MG63 (cell line): ENCODE measurements at regions not wholly inside any gene's neighbourhood (a gene's known extent, or its start where the extent isn't known, plus 50 kb on each side); places are given as distances from the start of the nearest gene placed in this dataset.
A peak's percentile ranks its signal among the peaks of the same experiment; 100 is the strongest.

ENCODE experiments used
- DNase-seq: peaks from one replicate; pipeline ENCODE4 v3.0.0-alpha.2; 2020
- H3K27me3 ChIP-seq: fragments of 250-450 bp; sonication (Bioruptor Pico); 2 replicates; pipeline ENCODE4 v1.5.1; 2020; ENCODE audit warnings: mild to moderate bottlenecking, moderate library complexity
- H3K36me3 ChIP-seq: fragments of 250-450 bp; sonication (Bioruptor Pico); 2 replicates; pipeline ENCODE4 v1.5.1; 2020; ENCODE audit warnings: mild to moderate bottlenecking, moderate library complexity
- H3K4me3 ChIP-seq: fragments of 250-450 bp; sonication (Bioruptor Pico); 2 replicates; pipeline ENCODE4 v1.5.1; 2020; ENCODE audit warnings: mild to moderate bottlenecking, moderate library complexity
- H3K9me3 ChIP-seq: fragments of 250-450 bp; sonication (Bioruptor Pico); 2 replicates; pipeline ENCODE4 v1.5.1; 2020; ENCODE audit warnings: mild to moderate bottlenecking, moderate library complexity

DNA sequence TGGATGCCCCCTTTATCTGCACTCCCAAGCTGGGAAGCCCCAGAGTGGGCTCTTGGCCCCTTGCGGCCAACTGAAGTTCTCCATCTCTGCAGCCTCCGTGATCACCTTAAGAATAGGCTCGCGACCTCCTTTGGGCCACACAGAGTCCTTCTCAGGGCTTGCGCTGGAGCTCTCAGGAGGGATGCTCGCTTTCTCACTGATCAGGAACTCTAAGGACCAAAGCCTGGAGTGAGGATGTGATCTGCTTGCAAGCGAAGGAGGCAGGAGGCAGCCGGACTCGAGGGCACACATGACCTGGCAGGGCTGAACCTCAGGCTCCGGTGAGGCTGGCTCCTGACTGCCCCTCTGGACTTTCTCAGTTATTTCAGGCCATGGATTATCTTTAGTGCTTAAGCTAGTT, 192.1 kb upstream of the MKI67 start:
- Histone ChIP-seq H3K9me3 (no peaks in the 10 kb centered on the region), H3K4me3 (no peak overlapping the region), H3K36me3 (no peaks in the 10 kb centered on the region), H3K27me3 (no peaks in the 10 kb centered on the region)
- DNase-seq, result no peak

DNA sequence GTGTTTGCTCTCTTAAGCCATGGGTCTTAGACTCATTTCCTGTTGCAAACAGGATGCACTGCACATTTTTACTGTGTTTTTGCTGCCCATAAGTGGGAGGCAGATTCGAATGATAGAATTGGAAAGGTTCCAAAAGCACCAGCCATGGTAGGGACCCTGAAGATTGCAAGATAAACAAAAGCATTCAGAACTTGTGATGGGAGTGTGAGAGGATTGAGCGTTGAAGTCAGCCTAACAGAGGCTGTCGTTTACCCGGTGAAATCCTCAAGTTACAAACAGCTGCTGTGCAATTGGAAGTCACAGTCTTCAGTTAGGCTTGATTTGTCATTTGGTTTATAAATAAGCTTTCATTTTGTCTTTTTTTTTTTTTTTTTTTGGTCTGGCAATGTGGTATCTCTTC, 192.7 kb upstream of the MKI67 start:
- DNase-seq, result no peak
- Histone ChIP-seq H3K9me3 (no peaks in the 10 kb centered on the region), H3K4me3 (no peak overlapping the region), H3K36me3 (no peaks in the 10 kb centered on the region), H3K27me3 (no peaks in the 10 kb centered on the region)

- H3K4me3 ChIP-seq, result no peak overlapping the region
- DNase-seq, result no peak
- H3K36me3 ChIP-seq, result no peaks in the 10 kb centered on the region
- H3K9me3 ChIP-seq, result no peaks in the 10 kb centered on the region
- H3K27me3 ChIP-seq, result no peaks in the 10 kb centered on the region
Observed at GRCh38 chr10:128322106-128322505, 195.9 kb upstream of the MKI67 start.

GRCh38 chr10:128322950-128323349, 196.7 kb upstream of the MKI67 start:
- no peak for DNase-seq
- Histone ChIP-seq H3K4me3 (no peak overlapping the region), H3K27me3 (no peaks in the 10 kb centered on the region), H3K36me3 (no peaks in the 10 kb centered on the region), H3K9me3 (no peaks in the 10 kb centered on the region)

DNA sequence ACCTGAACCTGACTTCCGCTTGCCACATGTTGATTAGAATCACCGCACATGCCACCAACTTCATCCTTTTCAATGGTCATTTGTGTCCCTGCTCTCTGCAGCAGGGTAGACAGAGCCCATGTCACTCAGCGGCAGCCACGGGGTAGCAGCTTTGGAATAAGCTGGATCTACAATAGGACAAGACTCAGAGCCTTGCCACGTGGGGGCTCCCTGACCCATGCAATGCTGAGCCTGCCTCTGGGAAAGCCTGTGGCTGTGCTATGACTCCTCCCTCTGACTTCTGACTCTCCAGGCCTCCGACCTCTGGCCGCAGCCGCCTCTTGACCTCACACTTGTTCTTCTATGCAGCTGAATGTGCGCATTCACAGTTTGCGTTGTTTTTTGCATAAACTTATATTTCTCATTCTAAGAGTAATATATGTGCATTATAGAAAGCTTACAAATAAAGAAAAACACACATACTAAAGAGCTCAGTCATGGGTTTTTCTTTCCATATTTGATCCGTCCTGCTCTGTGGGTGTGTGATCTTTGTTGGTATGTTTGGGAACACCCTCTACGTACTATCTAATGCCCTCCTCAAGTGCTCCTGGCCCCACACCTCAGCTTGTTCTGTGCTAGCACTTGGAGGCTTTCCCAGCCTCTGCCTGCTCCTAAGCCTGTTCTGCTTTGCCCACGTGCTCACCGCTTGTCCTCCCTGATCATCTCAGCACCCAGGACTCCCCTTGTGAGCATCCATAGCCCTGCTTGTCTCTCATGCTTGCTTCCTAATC, 198.0 kb upstream of the MKI67 start:
- no peaks in the 10 kb centered on the region for H3K27me3 ChIP-seq
- H3K9me3 ChIP-seq, result no peaks in the 10 kb centered on the region
- no peak overlapping the region for H3K4me3 ChIP-seq
- no peaks in the 10 kb centered on the region for H3K36me3 ChIP-seq
- DNase-seq, result peak; percentile 33

DNA sequence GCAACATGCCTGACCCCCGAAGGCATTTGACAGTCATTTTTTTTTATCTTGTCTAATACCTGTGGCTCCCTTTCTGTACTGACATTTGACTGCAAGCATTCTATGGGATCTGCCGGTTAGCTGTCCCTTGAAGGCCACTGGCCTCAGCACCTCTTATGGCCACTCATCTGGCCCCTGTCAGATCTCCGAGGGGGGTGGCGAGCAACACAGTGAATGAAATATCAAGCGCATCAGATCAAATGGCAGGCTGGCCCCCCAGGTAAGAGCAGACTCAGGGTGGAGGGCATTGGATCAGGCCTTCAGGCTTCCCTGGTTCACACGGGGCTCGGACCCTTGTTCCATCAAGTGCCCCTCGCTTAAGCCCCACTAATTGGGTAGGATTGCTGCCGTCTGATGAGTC, 199.6 kb upstream of the MKI67 start:
- DNase-seq, result no peak
- Histone ChIP-seq H3K36me3 (no peaks in the 10 kb centered on the region), H3K9me3 (no peaks in the 10 kb centered on the region), H3K4me3 (no peak overlapping the region), H3K27me3 (no peaks in the 10 kb centered on the region)

DNA sequence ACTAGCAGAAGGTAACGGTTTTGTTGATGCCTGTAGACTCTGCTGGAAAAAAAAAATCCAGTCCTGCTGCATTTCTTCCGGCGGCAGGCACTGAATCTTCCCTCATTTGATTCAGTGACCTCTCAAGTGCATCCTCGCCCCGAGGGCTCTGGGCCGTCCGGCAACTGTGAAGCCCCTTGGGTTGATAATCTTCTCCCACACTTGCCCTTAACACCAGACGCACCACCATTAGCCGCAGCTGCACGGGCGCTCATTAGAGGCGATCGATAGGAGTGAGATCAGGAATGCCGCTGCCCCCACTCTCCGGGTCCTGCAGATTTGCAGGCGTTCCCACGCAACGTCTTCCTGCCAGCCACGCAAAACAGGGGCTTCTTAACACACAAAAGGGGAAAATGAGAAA, 200.0 kb upstream of the MKI67 start:
- H3K4me3 ChIP-seq, result no peak overlapping the region
- H3K27me3 ChIP-seq, result no peaks in the 10 kb centered on the region
- no peaks in the 10 kb centered on the region for H3K36me3 ChIP-seq
- H3K9me3 ChIP-seq, result no peaks in the 10 kb centered on the region
- no peak for DNase-seq

- H3K36me3 ChIP-seq, result no peaks in the 10 kb centered on the region
- H3K27me3 ChIP-seq, result no peaks in the 10 kb centered on the region
- no peak for DNase-seq
- H3K4me3 ChIP-seq, result no peak overlapping the region
- H3K9me3 ChIP-seq, result no peaks in the 10 kb centered on the region
Observed at GRCh38 chr10:128326851-128327250, 200.6 kb upstream of the MKI67 start.

GRCh38 chr10:128336401-128336800, 210.2 kb upstream of the MKI67 start:
- no peaks in the 10 kb centered on the region for H3K36me3 ChIP-seq
- no peaks in the 10 kb centered on the region for H3K9me3 ChIP-seq
- H3K4me3 ChIP-seq, result no peak overlapping the region
- H3K27me3 ChIP-seq, result no peaks in the 10 kb centered on the region
- peak; percentile 31 for DNase-seq

DNA sequence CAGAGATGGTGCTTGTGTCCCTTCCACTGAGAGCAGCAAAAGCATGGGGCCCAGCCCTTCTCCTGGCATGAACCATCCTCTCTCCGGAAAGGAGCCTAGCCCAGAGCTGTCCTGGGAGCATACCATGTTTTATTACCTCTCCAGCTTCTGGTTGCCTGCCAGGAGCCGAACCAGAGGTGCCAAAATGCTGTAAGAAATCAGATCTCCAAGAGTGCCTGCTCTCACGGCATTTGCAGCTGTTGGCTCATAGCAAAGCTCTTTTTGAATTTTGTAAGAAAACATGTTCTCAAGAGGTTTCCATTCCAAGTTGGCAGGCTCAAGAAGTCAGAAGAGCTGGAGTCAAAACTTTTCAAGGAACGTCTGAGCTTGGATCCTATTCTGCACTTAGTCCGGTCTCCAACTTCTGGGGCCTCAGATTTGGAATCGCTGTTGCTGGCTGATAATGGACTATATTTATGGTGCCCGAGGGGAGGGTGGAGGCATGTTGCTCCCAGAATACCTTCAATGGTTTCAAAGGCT, 211.7 kb upstream of the MKI67 start:
- no peak overlapping the region for H3K4me3 ChIP-seq
- no peaks in the 10 kb centered on the region for H3K36me3 ChIP-seq
- peak; percentile 94 for DNase-seq
- H3K27me3 ChIP-seq, result no peaks in the 10 kb centered on the region
- H3K9me3 ChIP-seq, result no peaks in the 10 kb centered on the region

DNA sequence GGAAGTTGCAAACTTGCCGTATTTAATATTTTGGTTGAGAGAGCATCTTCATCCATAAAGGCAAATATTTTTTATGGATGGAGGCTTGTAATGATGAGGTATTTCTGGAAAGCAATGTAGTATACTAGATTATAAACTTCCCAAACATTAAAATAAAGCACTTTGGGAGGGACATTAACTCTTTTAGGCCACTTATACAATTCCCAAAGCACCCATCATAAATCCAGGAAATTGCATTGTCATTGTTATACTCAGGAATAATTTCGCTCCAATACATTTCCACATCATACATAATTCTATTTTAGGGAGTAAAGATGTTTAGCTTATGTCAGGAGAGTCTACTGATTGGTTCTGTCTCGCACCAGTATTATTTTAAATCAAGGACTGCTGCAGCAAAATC, 212.7 kb upstream of the MKI67 start:
- Histone ChIP-seq H3K36me3 (no peaks in the 10 kb centered on the region), H3K27me3 (no peaks in the 10 kb centered on the region), H3K9me3 (no peaks in the 10 kb centered on the region), H3K4me3 (no peak overlapping the region)
- no peak for DNase-seq

DNA sequence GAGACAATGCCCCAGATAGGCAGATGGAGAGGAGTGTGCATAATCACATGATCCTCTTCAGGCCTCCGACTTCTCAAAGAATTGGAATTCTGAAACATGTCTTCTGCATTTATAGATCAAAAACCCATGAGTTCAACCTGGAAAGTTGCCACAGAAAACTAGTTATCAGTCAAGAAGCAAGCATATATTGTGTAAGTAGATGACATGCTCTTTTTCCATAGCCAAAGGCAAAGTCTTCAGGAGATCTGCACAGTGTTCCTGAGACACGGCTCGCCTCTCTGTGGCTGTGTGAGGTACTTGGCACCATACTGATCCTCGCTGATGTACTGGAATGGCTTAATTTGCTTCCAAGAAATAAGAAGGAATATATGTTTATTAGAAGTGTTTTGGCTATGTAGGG, 213.5 kb upstream of the MKI67 start:
- H3K36me3 ChIP-seq, result no peaks in the 10 kb centered on the region
- H3K9me3 ChIP-seq, result no peaks in the 10 kb centered on the region
- H3K4me3 ChIP-seq, result no peak overlapping the region
- no peaks in the 10 kb centered on the region for H3K27me3 ChIP-seq
- DNase-seq, result no peak

DNA sequence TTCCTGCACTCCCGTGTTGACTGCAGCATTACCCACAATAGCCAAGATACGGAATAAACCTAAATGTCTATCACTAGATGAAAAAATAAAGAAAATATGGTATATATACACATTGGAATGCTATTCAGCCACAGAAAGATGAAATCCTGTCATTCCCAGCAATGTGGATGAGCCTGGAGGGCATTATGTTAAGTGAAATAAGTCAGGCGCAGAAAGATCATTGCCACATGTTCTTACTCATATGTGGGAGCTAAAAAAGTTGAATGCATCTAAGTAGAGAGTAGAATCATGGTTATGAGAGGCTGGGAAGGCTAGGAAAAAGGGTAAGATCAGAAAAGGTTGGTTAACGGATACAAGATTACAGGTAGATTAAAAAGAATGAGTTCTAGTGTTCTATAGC, 219.1 kb upstream of the MKI67 start:
- no peaks in the 10 kb centered on the region for H3K36me3 ChIP-seq
- H3K4me3 ChIP-seq, result no peak overlapping the region
- no peak for DNase-seq
- peaks cover 4% of the 10 kb centered on the region; the same call in 1 of the 2 replicates for H3K27me3 ChIP-seq
- H3K9me3 ChIP-seq, result no peaks in the 10 kb centered on the region

DNA sequence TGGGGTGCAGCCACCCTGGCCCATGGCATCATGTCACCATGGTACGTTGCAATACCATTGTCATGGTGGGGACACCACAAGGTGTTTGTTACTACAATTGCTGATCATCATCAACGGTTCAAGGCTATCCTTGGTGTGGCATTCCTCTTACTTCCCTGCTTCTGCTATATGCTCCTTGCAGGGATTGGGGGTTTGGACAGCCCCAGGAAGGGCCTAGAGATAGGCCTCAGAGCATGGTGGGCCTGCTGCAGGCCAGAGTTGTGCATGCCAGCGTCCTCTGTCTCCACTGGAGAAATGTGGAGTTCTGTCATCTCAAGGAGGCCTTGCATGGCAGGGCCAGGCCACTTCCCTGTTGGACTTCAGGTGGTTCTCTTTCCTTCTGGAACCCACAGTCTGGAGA, 234.6 kb upstream of the MKI67 start:
- no peak for DNase-seq
- Histone ChIP-seq H3K36me3 (no peaks in the 10 kb centered on the region), H3K4me3 (no peak overlapping the region), H3K27me3 (no peaks in the 10 kb centered on the region), H3K9me3 (no peaks in the 10 kb centered on the region)

DNA sequence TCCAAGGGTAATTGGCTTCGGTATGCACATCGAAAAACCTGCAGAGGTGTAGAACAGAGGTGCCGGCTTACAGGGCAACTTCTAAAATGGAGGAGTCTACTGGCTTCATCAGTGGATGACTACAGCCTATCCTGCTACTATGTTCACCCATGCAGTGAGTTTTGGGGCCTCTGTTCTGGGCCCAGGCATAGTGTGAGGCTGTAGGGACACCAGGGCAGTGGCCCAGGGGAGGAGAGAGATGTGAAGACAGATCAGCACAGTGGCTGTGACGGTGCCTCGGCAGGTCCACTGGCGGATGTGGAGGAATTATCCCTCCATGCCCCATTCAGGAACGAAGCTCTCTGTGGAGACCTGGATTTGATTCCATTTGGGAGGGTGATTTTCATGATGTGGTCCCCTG, 235.3 kb upstream of the MKI67 start:
- Histone ChIP-seq H3K4me3 (no peak overlapping the region), H3K9me3 (no peaks in the 10 kb centered on the region), H3K36me3 (no peaks in the 10 kb centered on the region), H3K27me3 (no peaks in the 10 kb centered on the region)
- no peak for DNase-seq

DNA sequence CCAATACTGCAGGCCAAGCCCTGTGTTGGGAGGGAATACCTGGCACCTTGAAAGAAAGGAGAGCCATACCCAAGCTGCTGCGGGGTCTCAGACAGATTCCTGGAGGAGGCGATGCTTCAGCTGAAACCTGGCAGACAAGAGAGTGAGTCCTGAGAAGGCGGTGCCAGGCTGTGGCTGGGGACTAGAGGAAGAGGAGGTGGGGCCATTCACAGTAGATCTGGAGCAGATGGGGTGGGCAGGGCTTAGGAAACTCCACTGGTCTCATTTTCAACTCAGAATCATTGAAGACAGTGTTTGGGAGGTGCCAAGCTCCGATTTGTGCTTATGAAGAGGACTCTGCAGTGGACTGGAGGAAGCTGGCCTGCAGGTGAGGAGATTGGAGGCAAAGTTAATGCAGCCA, 236.3 kb upstream of the MKI67 start:
- Histone ChIP-seq H3K4me3 (no peak overlapping the region), H3K27me3 (no peaks in the 10 kb centered on the region)

DNA sequence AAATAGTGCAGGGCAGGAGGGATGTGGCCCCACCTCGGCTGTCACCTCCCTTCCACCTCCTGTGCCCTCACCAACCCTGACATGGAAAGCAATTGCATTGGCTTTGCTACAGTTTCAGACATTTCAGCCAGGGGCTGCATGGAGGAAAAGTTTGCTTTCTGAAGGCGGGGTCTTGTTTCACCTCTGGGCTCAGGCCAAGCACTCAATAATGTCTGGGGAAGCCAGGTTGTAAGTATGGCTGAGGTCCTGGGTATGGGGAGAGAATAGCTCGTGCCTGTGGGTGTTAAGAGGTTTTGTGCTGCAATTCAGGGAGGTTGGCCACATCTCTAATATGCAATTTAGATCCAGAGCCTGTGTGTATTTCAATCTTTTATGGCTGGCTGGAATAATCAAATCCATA, 238.4 kb upstream of the MKI67 start:
- no peaks in the 10 kb centered on the region for H3K36me3 ChIP-seq
- no peak overlapping the region for H3K4me3 ChIP-seq
- no peaks in the 10 kb centered on the region for H3K9me3 ChIP-seq
- DNase-seq, result no peak
- H3K27me3 ChIP-seq, result no peaks in the 10 kb centered on the region

More for the DNA sequence above, 236.3 kb upstream of the MKI67 start:
- no peak for DNase-seq
- no peaks in the 10 kb centered on the region for H3K9me3 ChIP-seq
- H3K36me3 ChIP-seq, result no peaks in the 10 kb centered on the region

- Histone ChIP-seq H3K36me3 (no peaks in the 10 kb centered on the region), H3K4me3 (no peak overlapping the region), H3K27me3 (no peaks in the 10 kb centered on the region), H3K9me3 (no peaks in the 10 kb centered on the region)
- no peak for DNase-seq
Observed at GRCh38 chr10:128365156-128365725, 239.0 kb upstream of the MKI67 start.
